HEK293 (cell line): ENCODE measurements at regions not wholly inside any gene's neighbourhood (a gene's known extent, or its start where the extent isn't known, plus 50 kb on each side); places are given as distances from the start of the nearest gene placed in this dataset.

Experiments used
- CTCF ChIA-PET: fragments of 350-600 bp; formaldehyde crosslinking; extraction: SDS; loops from one replicate; lab custom pipeline; 2021; ENCODE audit warnings: antibody characterized with exemption; lab: Yijun Ruan, JAX
- POLR2A ChIA-PET: fragments of 300-600 bp; formaldehyde crosslinking; extraction: SDS; loops from one replicate; lab custom pipeline; 2020; ENCODE audit warnings: antibody characterized with exemption, inconsistent platforms; lab: Yijun Ruan, JAX
- H3K27ac ChIP-seq: fragments of 200-500 bp; sonication (Bioruptor generic); 2 replicates; pipeline ENCODE4 v1.5.1; 2014; ENCODE audit warnings: low read depth, low read length, control low read depth, inconsistent platforms; ENCODE audit errors: extremely low read depth
- H3K36me3 ChIP-seq, 2 experiments: fragments of 200-500 bp in 1 of 2; sonication (Bioruptor generic) in 1 of 2; 1 replicate in 1 of 2; 2 replicates in 1 of 2; pipeline ENCODE4 v1.5.1; 2014 to 2017; ENCODE audit warnings: inconsistent platforms in 2 of 2, low read length in 2 of 2; ENCODE audit not compliant: control insufficient read depth in 2 of 2, insufficient read depth in 1 of 2
- H3K4me1 ChIP-seq: fragments of 200-500 bp; sonication (Bioruptor generic); 2 replicates; pipeline ENCODE4 v1.5.1; 2014; ENCODE audit warnings: mild to moderate bottlenecking, low read length, inconsistent platforms; ENCODE audit not compliant: control insufficient read depth, insufficient read depth
- H3K4me3 ChIP-seq: 2 replicates; pipeline ENCODE4 v1.5.1; 2011; ENCODE audit warnings: low read depth, mild to moderate bottlenecking, control low read depth, low read length, moderate library complexity
- H3K9me3 ChIP-seq: fragments of 200-500 bp; sonication (Bioruptor generic); 2 replicates; pipeline ENCODE4 v1.5.1; 2014; ENCODE audit warnings: low read depth, low read length, inconsistent platforms; ENCODE audit not compliant: control insufficient read depth, insufficient read depth
- BCL11A ChIP-seq: fragments of 450-650 bp; formaldehyde crosslinking; IDR thresholded peaks from 2 replicates; pipeline ENCODE4 v1.5.1; 2016; ENCODE audit warnings: low read depth, missing biosample characterization, missing genetic modification characterization
- KLF1 ChIP-seq: fragments of 450-650 bp; formaldehyde crosslinking; IDR thresholded peaks from 2 replicates; pipeline ENCODE4 v1.5.1; 2016; ENCODE audit warnings: missing biosample characterization, missing genetic modification characterization
- SETDB1 ChIP-seq: IDR thresholded peaks from one replicate; pipeline ENCODE4 v1.6.1; 2017; ENCODE audit warnings: mild to moderate bottlenecking, low read length, moderate library complexity, mixed read lengths; ENCODE audit not compliant: insufficient read length
- SP2 ChIP-seq: fragments of 450-650 bp; formaldehyde crosslinking; IDR thresholded peaks from 2 replicates; pipeline ENCODE4 v1.5.1; 2016; ENCODE audit warnings: missing biosample characterization, missing genetic modification characterization
- ZBTB8A ChIP-seq: fragments of 450-650 bp; formaldehyde crosslinking; IDR thresholded peaks from 2 replicates; pipeline ENCODE4 v1.5.1; 2016; ENCODE audit warnings: missing biosample characterization, missing genetic modification characterization
- ZIC2 ChIP-seq: fragments of 450-650 bp; formaldehyde crosslinking; IDR thresholded peaks from 2 replicates; pipeline ENCODE4 v1.5.1; 2016; ENCODE audit warnings: missing biosample characterization, missing genetic modification characterization
- ZNF10 ChIP-seq: fragments of 450-650 bp; formaldehyde crosslinking; IDR thresholded peaks from 2 replicates; pipeline ENCODE4 v1.5.1; 2017; ENCODE audit warnings: missing biosample characterization, missing genetic modification characterization
- ZNF112 ChIP-seq: fragments of 450-650 bp; formaldehyde crosslinking; IDR thresholded peaks from 2 replicates; pipeline ENCODE4 v1.5.0; 2017; ENCODE audit warnings: missing biosample characterization, missing genetic modification characterization
- ZNF133 ChIP-seq: fragments of 450-650 bp; formaldehyde crosslinking; IDR thresholded peaks from 2 replicates; pipeline ENCODE4 v1.5.1; 2016; ENCODE audit warnings: missing biosample characterization, missing genetic modification characterization
- ZNF138 ChIP-seq: fragments of 450-650 bp; formaldehyde crosslinking; IDR thresholded peaks from 2 replicates; pipeline ENCODE4 v1.5.1; 2016; ENCODE audit warnings: missing biosample characterization, missing genetic modification characterization, borderline replicate concordance
- ZNF175 ChIP-seq: fragments of 450-650 bp; formaldehyde crosslinking; IDR thresholded peaks from 2 replicates; pipeline ENCODE4 v1.5.1; 2016; ENCODE audit warnings: missing biosample characterization, missing genetic modification characterization
- ZNF24 ChIP-seq: fragments of 450-650 bp; formaldehyde crosslinking; IDR thresholded peaks from 2 replicates; pipeline ENCODE4 v1.5.1; 2016; ENCODE audit warnings: missing biosample characterization, missing genetic modification characterization
- ZNF37A ChIP-seq: fragments of 450-650 bp; IDR thresholded peaks from 2 replicates; pipeline ENCODE4 v1.5.1; 2018; ENCODE audit warnings: missing biosample characterization, missing genetic modification characterization
- ZNF394 ChIP-seq: fragments of 450-650 bp; formaldehyde crosslinking; IDR thresholded peaks from 2 replicates; pipeline ENCODE4 v1.5.1; 2016; ENCODE audit warnings: missing biosample characterization, missing genetic modification characterization, mild to moderate bottlenecking, moderate library complexity, borderline replicate concordance
- ZNF501 ChIP-seq: fragments of 450-650 bp; formaldehyde crosslinking; IDR thresholded peaks from 2 replicates; pipeline ENCODE4 v1.5.1; 2016; ENCODE audit warnings: missing biosample characterization, missing genetic modification characterization
- ZNF530 ChIP-seq: fragments of 450-650 bp; formaldehyde crosslinking; IDR thresholded peaks from 2 replicates; pipeline ENCODE4 v1.5.1; 2016; ENCODE audit warnings: low read depth, missing biosample characterization, missing genetic modification characterization
- ZNF768 ChIP-seq: fragments of 450-650 bp; formaldehyde crosslinking; IDR thresholded peaks from 2 replicates; pipeline ENCODE4 v1.5.1; 2018; ENCODE audit warnings: missing biosample characterization, mild to moderate bottlenecking, missing genetic modification characterization
- ZNF777 ChIP-seq: fragments of 450-650 bp; formaldehyde crosslinking; IDR thresholded peaks from 2 replicates; pipeline ENCODE4 v1.5.1; 2017; ENCODE audit warnings: missing biosample characterization, missing genetic modification characterization, borderline replicate concordance
- ZNF785 ChIP-seq: fragments of 450-650 bp; formaldehyde crosslinking; IDR thresholded peaks from 2 replicates; pipeline ENCODE4 v1.5.1; 2016; ENCODE audit warnings: missing biosample characterization, missing genetic modification characterization
- TF ChIP-seq, protein P1 (sequence below): fragments of 450-650 bp; formaldehyde crosslinking; IDR thresholded peaks from 2 replicates; pipeline ENCODE4 v1.5.1; 2016; ENCODE audit warnings: missing biosample characterization, missing genetic modification characterization
- TF ChIP-seq, protein P2 (sequence below): fragments of 450-650 bp; formaldehyde crosslinking; IDR thresholded peaks from 2 replicates; pipeline ENCODE4 v1.5.1; 2016; ENCODE audit warnings: missing biosample characterization, missing genetic modification characterization
- TF ChIP-seq, protein P3 (sequence below): fragments of 450-650 bp; formaldehyde crosslinking; IDR thresholded peaks from 2 replicates; pipeline ENCODE4 v1.5.1; 2016; ENCODE audit warnings: missing biosample characterization, missing genetic modification characterization
- TF ChIP-seq, protein P4 (sequence below): fragments of 450-650 bp; formaldehyde crosslinking; IDR thresholded peaks from 2 replicates; pipeline ENCODE4 v1.5.1; 2016; ENCODE audit warnings: missing biosample characterization, missing genetic modification characterization, borderline replicate concordance
- TF ChIP-seq, protein P5 (sequence below): fragments of 450-650 bp; formaldehyde crosslinking; IDR thresholded peaks from 2 replicates; pipeline ENCODE4; 2016; ENCODE audit warnings: missing biosample characterization, missing genetic modification characterization

DNA sequence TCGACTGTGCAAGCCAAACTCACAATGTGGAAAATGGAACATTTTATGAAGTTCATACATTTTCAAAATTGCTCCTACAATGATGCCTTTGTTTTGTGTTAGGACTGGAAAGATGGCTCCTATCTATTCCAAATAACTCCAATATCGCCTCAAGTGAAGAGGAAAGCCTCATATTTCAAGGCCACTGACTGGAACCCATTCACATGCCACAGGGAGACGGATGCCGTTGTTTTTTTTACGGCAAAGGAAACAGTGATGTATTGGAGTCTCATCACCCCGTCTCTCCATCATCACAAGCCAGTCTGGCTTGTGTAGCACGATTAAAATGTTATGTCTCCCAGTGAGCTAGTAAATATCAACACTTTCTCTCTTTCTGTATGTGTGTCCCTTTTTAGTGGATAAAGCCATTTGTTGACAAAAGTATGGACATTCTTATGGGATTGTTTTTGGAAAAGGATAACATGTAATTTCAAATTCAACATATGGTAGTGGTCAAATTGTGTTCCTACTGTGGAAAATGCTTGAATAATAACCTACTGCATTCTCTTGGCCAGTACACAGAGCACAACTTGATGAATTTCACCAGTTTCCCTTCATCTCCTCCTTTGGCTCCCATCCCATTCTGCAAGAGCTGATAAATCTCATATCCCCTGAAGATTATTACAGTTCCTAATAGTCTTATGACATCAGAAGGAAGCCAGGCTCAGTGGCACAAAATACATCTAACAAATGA lies 109.5 kb upstream of the PITRM1 start (continued):
- TF ChIP-seq, protein P1, sequence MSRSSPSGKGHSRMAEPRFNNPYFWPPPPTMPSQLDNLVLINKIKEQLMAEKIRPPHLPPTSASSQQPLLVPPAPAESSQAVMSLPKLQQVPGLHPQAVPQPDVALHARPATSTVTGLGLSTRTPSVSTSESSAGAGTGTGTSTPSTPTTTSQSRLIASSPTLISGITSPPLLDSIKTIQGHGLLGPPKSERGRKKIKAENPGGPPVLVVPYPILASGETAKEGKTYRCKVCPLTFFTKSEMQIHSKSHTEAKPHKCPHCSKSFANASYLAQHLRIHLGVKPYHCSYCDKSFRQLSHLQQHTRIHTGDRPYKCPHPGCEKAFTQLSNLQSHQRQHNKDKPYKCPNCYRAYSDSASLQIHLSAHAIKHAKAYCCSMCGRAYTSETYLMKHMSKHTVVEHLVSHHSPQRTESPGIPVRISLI (tag by site-specific recombination): no peak
- TF ChIP-seq, all 188 proteins: peak for 0

DNA sequence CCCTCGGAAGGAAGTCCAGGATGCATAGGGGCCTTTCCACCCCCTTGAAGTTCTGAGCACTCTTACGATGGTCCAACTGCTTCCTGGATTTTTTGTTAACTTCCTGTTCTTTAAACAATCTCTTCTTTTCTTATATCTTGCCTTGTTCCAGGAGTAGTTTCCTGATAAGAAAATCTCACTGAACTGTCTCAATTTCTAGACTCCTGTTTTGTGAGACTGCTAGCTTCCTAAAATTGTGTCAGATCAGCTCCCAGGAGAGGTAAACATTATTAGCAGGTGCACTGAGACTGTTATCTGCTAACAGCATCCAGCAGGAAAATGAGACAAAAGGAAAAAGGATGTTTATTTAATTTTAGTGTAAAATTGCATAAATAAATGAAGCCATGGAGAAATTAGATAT lies 106.2 kb upstream of the PITRM1 start:
- ChIA-PET POLR2A (no interaction called here), CTCF (no interaction called here)
- Histone ChIP-seq H3K4me3 (no peak overlapping the region), H3K36me3 (no peaks in the 10 kb centered on the region), H3K27ac (no peak overlapping the region), H3K9me3 (no peaks in the 10 kb centered on the region), H3K4me1 (no peaks in the 10 kb centered on the region)
- no peak for TF ChIP-seq SP2 (tag by site-specific recombination)
- no peak for TF ChIP-seq BCL11A (tag by site-specific recombination)
- TF ChIP-seq, protein P2, sequence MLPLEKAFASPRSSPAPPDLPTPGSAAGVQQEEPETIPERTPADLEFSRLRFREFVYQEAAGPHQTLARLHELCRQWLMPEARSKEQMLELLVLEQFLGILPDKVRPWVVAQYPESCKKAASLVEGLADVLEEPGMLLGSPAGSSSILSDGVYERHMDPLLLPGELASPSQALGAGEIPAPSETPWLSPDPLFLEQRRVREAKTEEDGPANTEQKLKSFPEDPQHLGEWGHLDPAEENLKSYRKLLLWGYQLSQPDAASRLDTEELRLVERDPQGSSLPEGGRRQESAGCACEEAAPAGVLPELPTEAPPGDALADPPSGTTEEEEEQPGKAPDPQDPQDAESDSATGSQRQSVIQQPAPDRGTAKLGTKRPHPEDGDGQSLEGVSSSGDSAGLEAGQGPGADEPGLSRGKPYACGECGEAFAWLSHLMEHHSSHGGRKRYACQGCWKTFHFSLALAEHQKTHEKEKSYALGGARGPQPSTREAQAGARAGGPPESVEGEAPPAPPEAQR (tag by site-specific recombination): no peak
- TF ChIP-seq, protein P3, sequence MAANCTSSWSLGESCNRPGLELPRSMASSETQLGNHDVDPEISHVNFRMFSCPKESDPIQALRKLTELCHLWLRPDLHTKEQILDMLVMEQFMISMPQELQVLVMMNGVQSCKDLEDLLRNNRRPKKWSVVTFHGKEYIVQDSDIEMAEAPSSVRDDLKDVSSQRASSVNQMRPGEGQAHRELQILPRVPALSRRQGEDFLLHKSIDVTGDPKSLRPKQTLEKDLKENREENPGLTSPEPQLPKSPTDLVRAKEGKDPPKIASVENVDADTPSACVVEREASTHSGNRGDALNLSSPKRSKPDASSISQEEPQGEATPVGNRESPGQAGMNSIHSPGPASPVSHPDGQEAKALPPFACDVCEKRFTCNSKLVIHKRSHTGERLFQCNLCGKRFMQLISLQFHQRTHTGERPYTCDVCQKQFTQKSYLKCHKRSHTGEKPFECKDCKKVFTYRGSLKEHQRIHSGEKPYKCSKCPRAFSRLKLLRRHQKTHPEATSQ (tag by site-specific recombination): no peak
- no peak for TF ChIP-seq ZNF37A (tag by site-specific recombination)
- no peak for TF ChIP-seq ZNF112 (tag by site-specific recombination)
- TF ChIP-seq ZNF175 (tag by site-specific recombination): no peak

DNA sequence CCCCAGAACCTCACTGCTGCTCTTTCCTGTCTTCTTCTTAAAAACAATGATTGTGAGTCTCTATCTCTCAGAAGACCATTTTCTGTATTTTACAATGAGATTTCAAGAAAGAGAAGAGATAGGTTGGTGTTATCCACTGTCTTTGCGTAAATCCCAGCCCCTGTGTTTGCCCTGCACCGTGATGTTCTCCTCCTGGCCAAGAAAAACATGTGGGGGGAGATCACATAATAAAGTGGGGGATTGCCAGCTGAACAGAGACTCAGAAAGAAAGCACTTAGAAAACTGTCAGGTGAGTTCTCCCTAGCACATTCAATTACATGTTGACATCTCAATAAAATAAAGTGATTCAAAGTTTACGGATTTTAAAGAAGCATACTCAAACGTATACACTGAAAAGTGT lies 105.0 kb upstream of the PITRM1 start:
- CTCF ChIA-PET: no interaction called here
- Histone ChIP-seq H3K4me3 (no peak overlapping the region), H3K9me3 (no peaks in the 10 kb centered on the region), H3K36me3 (no peaks in the 10 kb centered on the region), H3K4me1 (no peaks in the 10 kb centered on the region), H3K27ac (no peak overlapping the region)
- TF ChIP-seq ZNF785 (tag by site-specific recombination) (no peak), ZNF138 (tag by site-specific recombination) (no peak), ZBTB8A (no peak), ZNF501 (no peak), ZNF10 (tag by site-specific recombination) (no peak), KLF1 (no peak), ZNF24 (no peak), ZNF777 (no peak), ZNF394 (no peak), ZIC2 (tag by site-specific recombination) (no peak), ZNF530 (no peak), ZNF133 (tag by site-specific recombination) (no peak), ZNF768 (no peak), SETDB1 (no peak)
- TF ChIP-seq, protein P2 (tag by site-specific recombination): no peak
- TF ChIP-seq, protein P4, sequence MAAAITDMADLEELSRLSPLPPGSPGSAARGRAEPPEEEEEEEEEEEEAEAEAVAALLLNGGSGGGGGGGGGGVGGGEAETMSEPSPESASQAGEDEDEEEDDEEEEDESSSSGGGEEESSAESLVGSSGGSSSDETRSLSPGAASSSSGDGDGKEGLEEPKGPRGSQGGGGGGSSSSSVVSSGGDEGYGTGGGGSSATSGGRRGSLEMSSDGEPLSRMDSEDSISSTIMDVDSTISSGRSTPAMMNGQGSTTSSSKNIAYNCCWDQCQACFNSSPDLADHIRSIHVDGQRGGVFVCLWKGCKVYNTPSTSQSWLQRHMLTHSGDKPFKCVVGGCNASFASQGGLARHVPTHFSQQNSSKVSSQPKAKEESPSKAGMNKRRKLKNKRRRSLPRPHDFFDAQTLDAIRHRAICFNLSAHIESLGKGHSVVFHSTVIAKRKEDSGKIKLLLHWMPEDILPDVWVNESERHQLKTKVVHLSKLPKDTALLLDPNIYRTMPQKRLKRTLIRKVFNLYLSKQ (tag by site-specific recombination): no peak
- TF ChIP-seq, protein P5, sequence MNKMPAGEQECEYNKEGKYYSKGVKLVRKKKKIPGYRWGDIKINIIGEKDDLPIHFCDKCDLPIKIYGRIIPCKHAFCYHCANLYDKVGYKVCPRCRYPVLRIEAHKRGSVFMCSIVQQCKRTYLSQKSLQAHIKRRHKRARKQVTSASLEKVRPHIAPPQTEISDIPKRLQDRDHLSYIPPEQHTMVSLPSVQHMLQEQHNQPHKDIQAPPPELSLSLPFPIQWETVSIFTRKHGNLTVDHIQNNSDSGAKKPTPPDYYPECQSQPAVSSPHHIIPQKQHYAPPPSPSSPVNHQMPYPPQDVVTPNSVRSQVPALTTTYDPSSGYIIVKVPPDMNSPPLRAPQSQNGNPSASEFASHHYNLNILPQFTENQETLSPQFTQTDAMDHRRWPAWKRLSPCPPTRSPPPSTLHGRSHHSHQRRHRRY (tag by site-specific recombination): no peak
- POLR2A ChIA-PET: no interaction called here
